Spinal cord (tissue), 9 donors: ENCODE measurements at regions not wholly inside any gene's neighbourhood (a gene's known extent, or its start where the extent isn't known, plus 50 kb on each side); places are given as distances from the start of the nearest gene placed in this dataset.
"Not testable (repeated sequence)": the region's sequence is repeated elsewhere in the genome, so short reads cannot be mapped to it uniquely, and the experiment has no call there.

Source experiments
- DNase-seq, 6 donors: peaks; one replicate each; pipeline versions ENCODE4 v3.0.0 to v3.0.0-alpha.2; 2013 to 2015; ENCODE audit warnings: low spot score in 6 of 6, low read depth in 4 of 6
- H3K27ac ChIP-seq: one replicate; pipeline ENCODE4 v1.5.1; 2013; ENCODE audit warnings: low read depth, low read length, control low read depth
- H3K27me3 ChIP-seq: one replicate; pipeline ENCODE4 v1.6.1; 2013; ENCODE audit warnings: low read length; ENCODE audit not compliant: control insufficient read depth, insufficient read depth
- H3K36me3 ChIP-seq: one replicate; pipeline ENCODE4 v1.6.1; 2013; ENCODE audit warnings: low read length; ENCODE audit not compliant: control insufficient read depth, insufficient read depth
- H3K4me1 ChIP-seq: one replicate; pipeline ENCODE4 v1.6.1; 2013; ENCODE audit warnings: low read length; ENCODE audit not compliant: control insufficient read depth, insufficient read depth
- H3K4me3 ChIP-seq: one replicate; pipeline ENCODE4 v1.5.1; 2013; ENCODE audit warnings: low read depth, low read length, control low read depth
- H3K9me3 ChIP-seq: one replicate; pipeline ENCODE4 v1.6.1; 2013; ENCODE audit warnings: low read length; ENCODE audit not compliant: control insufficient read depth, insufficient read depth
- WGBS: methylation state at CpG from one replicate; pipeline ENCODE4 v1.1.5; 2013; ENCODE audit warnings: missing lambda C conversion rate; ENCODE audit not compliant: insufficient coverage; 5-methylcytosine and 5-hydroxymethylcytosine counted together
- donor health status: healthy.

DNA sequence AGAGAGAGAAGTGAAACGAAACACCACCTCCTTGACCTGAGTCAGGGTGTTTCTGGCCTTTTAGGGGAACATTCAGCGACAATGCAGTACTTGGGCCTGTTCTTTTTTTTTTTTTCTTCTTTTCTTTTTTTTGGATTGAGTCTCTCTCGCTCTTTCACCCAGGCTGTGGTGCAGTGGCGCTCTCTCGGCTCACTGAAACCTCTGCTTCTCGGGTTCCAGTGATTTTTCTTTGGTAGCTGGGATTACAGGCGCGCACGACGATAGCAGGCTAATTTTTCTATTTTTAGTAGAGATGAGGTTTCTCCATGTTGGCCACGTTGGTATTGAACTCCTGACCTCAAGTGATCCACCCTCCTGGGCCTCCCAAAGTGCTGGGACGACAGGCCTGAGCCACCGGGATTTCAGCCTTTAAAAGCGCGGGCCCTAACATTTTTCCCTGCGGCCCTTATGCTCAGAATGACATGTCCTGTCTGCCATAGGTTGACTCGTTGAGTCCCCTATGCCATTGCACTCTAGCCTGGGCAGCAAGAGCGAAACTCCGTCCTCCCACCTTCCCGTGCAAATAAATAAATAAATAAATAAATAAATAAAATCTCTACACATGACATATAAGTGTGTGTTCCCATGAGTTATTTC is 3913.1 kb upstream of the OR11H1 start:
- 82% methylated on average over 11 of the region's 20 CpGs for WGBS
- not testable (repeated sequence) for DNase-seq, H3K27ac ChIP-seq

DNA sequence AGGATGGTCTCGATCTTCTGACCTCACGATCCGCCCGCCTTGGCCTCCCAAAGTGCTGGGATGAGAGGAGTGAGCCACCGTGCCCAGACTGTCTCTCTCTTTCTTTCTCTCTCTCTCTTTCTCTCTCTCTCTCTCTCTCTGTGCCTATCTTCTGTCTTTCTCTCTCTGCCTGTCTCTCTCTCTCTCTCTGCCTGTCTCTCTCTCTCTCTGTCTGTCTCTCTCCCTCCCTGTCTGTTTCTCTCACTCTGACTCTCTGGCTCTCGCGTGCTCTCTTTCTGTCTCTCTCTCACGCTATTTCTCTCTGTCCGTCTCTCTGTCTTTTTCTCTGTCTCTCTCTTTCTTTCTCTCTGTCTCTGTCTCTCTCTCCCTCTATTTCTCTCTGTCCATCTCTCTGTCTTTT is 3911.2 kb upstream of the OR11H1 start:
- H3K9me3 ChIP-seq, result peaks cover 11% of the 10 kb centered on the region
- no peak for DNase-seq
- no peaks in the 10 kb centered on the region for H3K4me1 ChIP-seq
- WGBS, result 83% methylated on average over 9 of the region's 9 CpGs
- H3K36me3 ChIP-seq, result no peaks in the 10 kb centered on the region
- no peak overlapping the region for H3K27ac ChIP-seq
- no peak overlapping the region for H3K4me3 ChIP-seq
- no peaks in the 10 kb centered on the region for H3K27me3 ChIP-seq

More for the DNA sequence above, 3913.1 kb upstream of the OR11H1 start:
- H3K4me1 ChIP-seq, H3K4me3 ChIP-seq, H3K27me3 ChIP-seq, H3K36me3 ChIP-seq: not testable (repeated sequence)
- H3K9me3 ChIP-seq, result peaks cover 11% of the 10 kb centered on the region

DNA sequence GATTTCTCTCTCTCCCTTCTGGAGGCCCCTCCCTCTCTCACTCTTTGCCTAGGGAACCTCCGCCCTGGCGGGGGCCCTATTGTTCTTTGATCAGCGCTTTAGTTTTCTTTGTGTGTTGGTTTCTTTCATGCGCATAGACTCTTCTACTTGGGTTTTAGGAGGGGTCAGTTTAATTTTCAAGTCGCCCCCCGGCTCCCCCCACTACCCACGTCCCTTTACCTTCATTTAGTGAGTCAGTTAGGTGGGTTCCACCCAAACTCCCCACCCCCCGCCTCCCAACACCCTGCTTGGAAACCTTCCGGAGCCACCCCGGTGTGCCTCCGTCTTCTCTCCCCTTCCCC is 3909.7 kb upstream of the OR11H1 start:
- not testable (repeated sequence) for H3K4me3 ChIP-seq, H3K27ac ChIP-seq, DNase-seq, H3K27me3 ChIP-seq, H3K4me1 ChIP-seq, H3K36me3 ChIP-seq
- H3K9me3 ChIP-seq, result peaks cover 10% of the 10 kb centered on the region
- no CpG with 5 or more reads among the region's 11 CpGs for WGBS

DNA sequence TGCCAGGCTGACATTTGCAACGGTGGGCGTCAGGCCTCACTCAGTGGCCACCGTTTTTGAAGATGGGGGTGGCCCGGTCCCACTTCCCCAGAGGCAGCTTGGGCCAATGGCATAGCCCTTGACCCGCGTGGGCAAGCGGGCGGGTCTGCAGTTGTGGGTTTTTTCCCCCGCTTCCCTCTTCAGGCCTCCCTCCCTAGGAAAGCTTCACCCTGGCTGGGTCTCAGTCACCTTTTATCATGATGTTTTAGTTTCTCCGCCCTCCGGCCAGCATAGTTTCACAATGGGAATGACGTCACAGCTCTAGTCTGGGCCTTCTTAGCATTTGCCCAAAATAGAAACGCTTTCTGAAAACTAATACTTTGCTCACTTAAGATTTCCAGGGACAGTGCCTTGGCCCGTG is 3909.3 kb upstream of the OR11H1 start:
- not testable (repeated sequence) for H3K27ac ChIP-seq, H3K4me3 ChIP-seq, H3K36me3 ChIP-seq, H3K4me1 ChIP-seq, H3K27me3 ChIP-seq, DNase-seq
- H3K9me3 ChIP-seq, result peaks cover 10% of the 10 kb centered on the region
- 70% methylated on average over 12 of the region's 14 CpGs for WGBS

GRCh38 chr22:11620921-11621762 is 3906.8 kb upstream of the OR11H1 start:
- 75% methylated on average over 23 of the region's 32 CpGs for WGBS
- not testable (repeated sequence) for DNase-seq, H3K36me3 ChIP-seq, H3K4me1 ChIP-seq, H3K27me3 ChIP-seq, H3K27ac ChIP-seq, H3K4me3 ChIP-seq, H3K9me3 ChIP-seq

- DNase-seq, H3K4me1 ChIP-seq: not testable (repeated sequence)
These were observed 3905.2 kb upstream of the OR11H1 start for GRCh38 chr22:11622774-11623173.

GRCh38 chr22:11625711-11626421 is 3902.1 kb upstream of the OR11H1 start:
- WGBS, result 74% methylated on average over 24 of the region's 30 CpGs

More at GRCh38 chr22:11622774-11623173, 3905.2 kb upstream of the OR11H1 start:
- not testable (repeated sequence) for H3K4me3 ChIP-seq, H3K36me3 ChIP-seq, H3K27ac ChIP-seq, H3K27me3 ChIP-seq, H3K9me3 ChIP-seq
- 56% methylated on average over 6 of the region's 9 CpGs for WGBS

DNA sequence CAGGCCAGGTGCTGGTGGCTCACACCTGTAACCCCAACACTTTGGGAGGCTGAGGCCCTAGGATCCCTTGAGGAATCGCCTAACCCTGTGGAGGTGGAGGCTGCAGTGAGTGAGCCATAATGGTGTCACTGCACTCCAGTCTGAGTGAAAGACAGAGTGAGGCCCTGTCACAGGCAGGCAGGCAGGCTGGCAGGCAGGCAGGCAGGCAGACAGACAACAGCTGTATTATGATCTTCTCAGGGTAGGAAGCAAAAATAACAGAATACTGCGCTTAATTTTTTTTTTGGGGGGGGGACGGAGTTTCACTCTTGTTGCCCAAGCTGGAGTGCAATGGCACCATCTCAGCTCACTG is 3901.6 kb upstream of the OR11H1 start:
- H3K27me3 ChIP-seq, result no peaks in the 10 kb centered on the region
- no peak for DNase-seq
- H3K36me3 ChIP-seq, result no peaks in the 10 kb centered on the region
- H3K27ac ChIP-seq, result no peak overlapping the region
- no peaks in the 10 kb centered on the region for H3K4me1 ChIP-seq
- H3K4me3 ChIP-seq, result no peak overlapping the region
- H3K9me3 ChIP-seq, result peaks cover 6% of the 10 kb centered on the region
- 73% methylated on average over 3 of the region's 3 CpGs for WGBS

More at GRCh38 chr22:11625711-11626421, 3902.1 kb upstream of the OR11H1 start:
- not testable (repeated sequence) for H3K4me3 ChIP-seq, H3K36me3 ChIP-seq, DNase-seq, H3K27me3 ChIP-seq, H3K27ac ChIP-seq, H3K4me1 ChIP-seq, H3K9me3 ChIP-seq

DNA sequence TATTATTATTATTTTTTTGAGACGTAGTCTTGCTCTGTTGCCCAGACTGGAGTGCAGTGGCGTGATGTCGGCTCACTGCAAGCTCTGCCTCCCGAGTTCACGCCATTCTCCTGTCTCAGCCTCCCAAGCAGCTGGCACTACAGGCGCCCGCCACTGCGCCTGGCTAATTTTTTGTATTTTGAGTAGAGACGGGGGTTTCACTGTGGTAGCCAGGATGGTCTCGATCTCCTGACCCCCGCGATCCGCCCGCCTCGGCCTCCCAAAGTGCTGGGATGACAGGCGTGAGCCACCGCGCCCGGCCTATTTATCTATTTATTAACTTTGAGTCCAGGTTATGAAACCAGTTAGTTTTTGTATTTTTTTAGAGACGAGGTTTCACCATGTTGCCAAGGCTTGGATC is 3901.0 kb upstream of the OR11H1 start:
- not testable (repeated sequence) for H3K9me3 ChIP-seq, H3K27me3 ChIP-seq, H3K4me3 ChIP-seq, DNase-seq, H3K36me3 ChIP-seq, H3K27ac ChIP-seq, H3K4me1 ChIP-seq
- 93% methylated on average over 19 of the region's 20 CpGs for WGBS
